ENCODE measurements at regions not wholly inside any gene's neighbourhood (a gene's known extent, or its start where the extent isn't known, plus 50 kb on each side); places are given as distances from the start of the nearest gene placed in this dataset.

- no peak for DNase-seq (ENCODE audit: low spot score)
- no peak for TF ChIP-seq CTCF (IDR thresholded peaks at IDR 0.05; ENCODE audit: extremely low read depth, insufficient read depth, missing control alignments)
- in situ Hi-C loops (cut with MboI; ENCODE audit: low pct_unique_long_range_greater_than_20kb, low sequenced_read_pairs, unreplicated experiment), result no loop called here
Measured at GRCh38 chr10:128751284-128751683, 625.1 kb upstream of the MKI67 start.

GRCh38 chr10:128751851-128752250 is 625.6 kb upstream of the MKI67 start:
- no peak for DNase-seq (ENCODE audit: low spot score)
- in situ Hi-C loops (cut with MboI; ENCODE audit: low pct_unique_long_range_greater_than_20kb, low sequenced_read_pairs, unreplicated experiment), result no loop called here
- no peak for TF ChIP-seq CTCF (IDR thresholded peaks at IDR 0.05; ENCODE audit: extremely low read depth, insufficient read depth, missing control alignments)

- DNase-seq (ENCODE audit: low spot score), result no peak
- in situ Hi-C loops (cut with MboI; ENCODE audit: low pct_unique_long_range_greater_than_20kb, low sequenced_read_pairs, unreplicated experiment), result no loop called here
- no peak for TF ChIP-seq CTCF (IDR thresholded peaks at IDR 0.05; ENCODE audit: extremely low read depth, insufficient read depth, missing control alignments)
Measured at GRCh38 chr10:128759174-128759573, 633.0 kb upstream of the MKI67 start.

- no peak for TF ChIP-seq CTCF (IDR thresholded peaks at IDR 0.05; ENCODE audit: extremely low read depth, insufficient read depth, missing control alignments)
- in situ Hi-C loops (cut with MboI; ENCODE audit: low pct_unique_long_range_greater_than_20kb, low sequenced_read_pairs, unreplicated experiment), result no loop called here
- DNase-seq (ENCODE audit: low spot score), result no peak
Measured at GRCh38 chr10:128763588-128763987, 637.4 kb upstream of the MKI67 start.

GRCh38 chr10:128764190-128764589 is 638.0 kb upstream of the MKI67 start:
- no peak for TF ChIP-seq CTCF (IDR thresholded peaks at IDR 0.05; ENCODE audit: extremely low read depth, insufficient read depth, missing control alignments)
- in situ Hi-C loops (cut with MboI; ENCODE audit: low pct_unique_long_range_greater_than_20kb, low sequenced_read_pairs, unreplicated experiment), result no loop called here
- DNase-seq (ENCODE audit: low spot score), result no peak

GRCh38 chr10:128766915-128767314 is 640.7 kb upstream of the MKI67 start:
- in situ Hi-C loops (cut with MboI; ENCODE audit: low pct_unique_long_range_greater_than_20kb, low sequenced_read_pairs, unreplicated experiment), result no loop called here
- no peak for DNase-seq (ENCODE audit: low spot score)
- no peak for TF ChIP-seq CTCF (IDR thresholded peaks at IDR 0.05; ENCODE audit: extremely low read depth, insufficient read depth, missing control alignments)

- in situ Hi-C loops (cut with MboI; ENCODE audit: low pct_unique_long_range_greater_than_20kb, low sequenced_read_pairs, unreplicated experiment), result no loop called here
- no peak for TF ChIP-seq CTCF (IDR thresholded peaks at IDR 0.05; ENCODE audit: extremely low read depth, insufficient read depth, missing control alignments)
- no peak for DNase-seq (ENCODE audit: low spot score)
Measured at GRCh38 chr10:128774979-128775378, 648.8 kb upstream of the MKI67 start.
